ENCODE measurements at regions not wholly inside any gene's neighbourhood (a gene's known extent, or its start where the extent isn't known, plus 50 kb on each side); places are given as distances from the start of the nearest gene placed in this dataset.

GRCh38 chr14:84108746-84109457 is 1421.0 kb upstream of the FLRT2 start:
- TF ChIP-seq, protein P1, sequence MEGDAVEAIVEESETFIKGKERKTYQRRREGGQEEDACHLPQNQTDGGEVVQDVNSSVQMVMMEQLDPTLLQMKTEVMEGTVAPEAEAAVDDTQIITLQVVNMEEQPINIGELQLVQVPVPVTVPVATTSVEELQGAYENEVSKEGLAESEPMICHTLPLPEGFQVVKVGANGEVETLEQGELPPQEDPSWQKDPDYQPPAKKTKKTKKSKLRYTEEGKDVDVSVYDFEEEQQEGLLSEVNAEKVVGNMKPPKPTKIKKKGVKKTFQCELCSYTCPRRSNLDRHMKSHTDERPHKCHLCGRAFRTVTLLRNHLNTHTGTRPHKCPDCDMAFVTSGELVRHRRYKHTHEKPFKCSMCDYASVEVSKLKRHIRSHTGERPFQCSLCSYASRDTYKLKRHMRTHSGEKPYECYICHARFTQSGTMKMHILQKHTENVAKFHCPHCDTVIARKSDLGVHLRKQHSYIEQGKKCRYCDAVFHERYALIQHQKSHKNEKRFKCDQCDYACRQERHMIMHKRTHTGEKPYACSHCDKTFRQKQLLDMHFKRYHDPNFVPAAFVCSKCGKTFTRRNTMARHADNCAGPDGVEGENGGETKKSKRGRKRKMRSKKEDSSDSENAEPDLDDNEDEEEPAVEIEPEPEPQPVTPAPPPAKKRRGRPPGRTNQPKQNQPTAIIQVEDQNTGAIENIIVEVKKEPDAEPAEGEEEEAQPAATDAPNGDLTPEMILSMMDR (IDR thresholded peaks at IDR 0.05): no peak
- TF ChIP-seq POLR2AphosphoS5 (IDR thresholded peaks at IDR 0.05): no peak
- no peak for TF ChIP-seq POLR2A (IDR thresholded peaks at IDR 0.05)

Data from prostate gland (tissue), 2 donors.